GM21529 (cell line): ENCODE measurements at regions not wholly inside any gene's neighbourhood (a gene's known extent, or its start where the extent isn't known, plus 50 kb on each side); places are given as distances from the start of the nearest gene placed in this dataset.

ENCODE experiments used
- ATAC-seq: cut with Tn5 transposase; IDR thresholded peaks from one replicate; pipeline ENCODE4 v1.9.1; 2021; ENCODE audit not compliant: unreplicated experiment

DNA sequence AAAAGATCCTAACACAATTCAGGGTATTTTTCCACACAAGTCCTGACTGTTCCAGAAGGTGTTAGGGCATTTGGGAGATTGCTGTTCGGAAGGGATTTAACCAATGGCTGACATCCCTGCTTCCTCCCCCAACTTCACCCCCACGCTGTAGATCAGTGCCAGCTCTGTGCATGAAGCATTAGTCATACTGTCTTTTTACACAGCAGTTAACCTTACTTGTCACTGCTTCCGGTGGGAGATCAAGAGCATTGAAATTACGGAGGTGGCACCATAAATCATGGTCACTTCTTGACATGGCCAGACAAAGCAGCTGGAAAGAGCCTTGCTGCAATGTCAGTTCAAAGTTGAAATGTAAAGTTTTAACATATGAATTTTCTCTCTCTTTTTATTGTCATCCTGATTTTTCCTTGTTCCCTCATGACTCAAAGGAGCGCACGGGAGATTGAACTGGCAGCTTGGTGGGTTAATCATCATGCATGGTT lies 70.2 kb downstream of the HRH4 start:
- ATAC-seq = no peak

GRCh38 chr18:24534271-24534670 lies 73.8 kb downstream of the HRH4 start:
- ATAC-seq = no peak

DNA sequence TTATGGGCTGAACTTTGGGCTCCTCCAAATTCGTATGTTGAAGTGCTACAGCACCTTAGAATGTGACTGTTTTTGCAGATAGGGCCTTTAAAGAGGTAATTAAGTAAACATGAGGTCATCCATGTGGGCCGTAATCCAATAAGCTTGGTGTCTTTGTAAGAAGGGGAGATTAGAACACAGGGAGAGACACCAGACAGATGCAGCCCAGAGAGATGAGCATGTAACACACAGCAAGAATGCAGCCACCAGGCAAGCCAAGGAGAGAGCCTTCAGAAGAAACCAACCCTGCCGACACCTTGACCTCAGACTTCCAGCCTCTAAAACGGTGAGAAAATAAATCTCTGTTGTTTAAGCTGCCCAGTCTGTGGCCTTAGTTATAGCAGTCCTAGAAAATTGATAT lies 74.3 kb downstream of the HRH4 start:
- no peak for ATAC-seq

DNA sequence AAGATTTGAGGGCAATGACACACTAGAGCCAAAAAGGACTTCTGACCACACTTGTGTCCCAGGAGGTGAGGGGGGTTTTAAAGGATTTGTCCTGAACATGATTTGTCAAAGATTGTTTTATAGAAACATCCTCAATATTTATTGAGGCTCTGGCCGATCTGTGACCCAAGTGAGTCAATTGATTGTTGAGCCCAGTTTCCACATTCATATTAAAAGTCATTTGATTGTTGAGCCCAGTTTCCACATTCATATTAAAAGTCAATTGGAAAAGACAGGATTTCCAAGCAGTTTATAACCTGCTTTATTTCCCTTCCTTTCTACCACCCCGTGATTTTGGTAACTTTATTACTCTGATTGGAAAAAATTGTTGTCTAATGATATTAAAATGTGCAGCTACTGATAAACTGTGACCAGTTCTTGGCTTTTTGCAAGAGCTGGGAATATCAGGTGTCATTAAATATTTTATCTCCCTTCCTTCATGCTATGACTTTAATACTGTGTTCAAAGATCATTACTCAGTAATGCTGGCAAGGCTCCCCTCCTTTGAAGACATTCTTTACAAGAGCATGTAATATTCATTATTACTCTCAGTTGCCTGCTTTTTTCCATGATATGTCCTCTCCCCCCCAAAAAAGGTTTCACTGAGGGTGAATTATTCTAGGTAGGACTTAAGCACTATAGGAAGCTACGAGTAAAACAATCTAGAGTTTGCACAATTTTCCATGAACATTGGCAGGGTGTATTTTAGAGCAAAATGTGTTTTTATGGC lies 75.3 kb downstream of the HRH4 start:
- no peak for ATAC-seq

- ATAC-seq = no peak
Observed at GRCh38 chr18:24536326-24536725, 75.9 kb downstream of the HRH4 start.

DNA sequence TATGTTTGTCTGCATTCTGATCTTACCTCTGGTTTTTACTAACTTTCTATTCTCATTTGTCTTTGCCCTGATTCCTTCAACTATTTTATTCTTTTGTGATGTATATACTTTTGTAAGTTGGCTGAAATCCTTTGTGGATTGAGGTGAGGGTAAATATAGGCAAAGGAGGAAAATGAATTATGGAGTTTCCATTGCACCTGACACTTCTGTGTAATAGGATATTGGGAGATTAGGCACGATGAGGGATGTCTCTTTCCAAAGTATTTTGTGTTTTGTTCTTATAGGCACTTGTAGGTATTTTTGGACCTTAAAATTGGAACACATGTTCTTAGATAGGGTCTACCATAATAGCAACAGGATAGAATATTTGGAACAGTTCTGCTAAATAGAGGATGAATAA lies 76.4 kb downstream of the HRH4 start:
- no peak for ATAC-seq

DNA sequence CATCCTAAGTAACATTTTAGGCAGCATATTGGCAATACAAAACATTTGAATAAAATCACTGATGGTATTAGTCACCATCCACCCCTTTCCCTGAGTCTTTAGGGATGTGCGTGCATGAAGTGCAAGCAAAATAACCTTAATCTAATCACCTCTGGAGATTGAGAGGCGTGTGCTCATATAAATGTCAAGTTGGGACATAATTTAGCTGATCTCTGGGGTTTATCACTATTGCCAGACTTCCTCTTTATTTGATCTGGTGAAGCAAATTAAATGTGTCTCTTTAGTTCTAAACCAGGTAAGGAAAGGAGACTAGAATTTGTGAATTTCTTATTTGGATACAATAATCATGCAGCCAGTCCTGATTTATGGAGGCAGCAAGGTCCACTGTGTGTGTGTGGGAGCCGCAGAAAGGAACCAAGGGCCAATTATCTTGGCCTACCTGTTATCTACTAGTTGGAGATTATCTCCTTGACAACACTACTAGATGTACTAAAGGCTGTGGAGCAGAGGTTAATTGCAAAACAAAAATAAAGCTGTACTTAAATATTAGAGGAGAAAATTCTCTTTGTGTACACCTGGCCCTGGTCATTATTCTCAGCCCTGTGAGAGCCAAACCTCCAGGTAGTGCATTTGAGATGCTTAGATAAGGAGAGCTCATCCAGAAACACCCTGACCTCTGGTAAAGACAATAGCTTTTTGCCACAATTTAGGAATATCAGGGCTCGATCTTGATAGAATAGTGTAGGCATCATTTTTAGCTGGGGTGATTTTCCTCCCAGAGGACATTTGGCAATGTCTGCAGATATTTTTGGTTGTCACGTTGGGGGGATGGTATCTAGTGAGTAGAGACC lies 78.2 kb downstream of the HRH4 start:
- no peak for ATAC-seq

DNA sequence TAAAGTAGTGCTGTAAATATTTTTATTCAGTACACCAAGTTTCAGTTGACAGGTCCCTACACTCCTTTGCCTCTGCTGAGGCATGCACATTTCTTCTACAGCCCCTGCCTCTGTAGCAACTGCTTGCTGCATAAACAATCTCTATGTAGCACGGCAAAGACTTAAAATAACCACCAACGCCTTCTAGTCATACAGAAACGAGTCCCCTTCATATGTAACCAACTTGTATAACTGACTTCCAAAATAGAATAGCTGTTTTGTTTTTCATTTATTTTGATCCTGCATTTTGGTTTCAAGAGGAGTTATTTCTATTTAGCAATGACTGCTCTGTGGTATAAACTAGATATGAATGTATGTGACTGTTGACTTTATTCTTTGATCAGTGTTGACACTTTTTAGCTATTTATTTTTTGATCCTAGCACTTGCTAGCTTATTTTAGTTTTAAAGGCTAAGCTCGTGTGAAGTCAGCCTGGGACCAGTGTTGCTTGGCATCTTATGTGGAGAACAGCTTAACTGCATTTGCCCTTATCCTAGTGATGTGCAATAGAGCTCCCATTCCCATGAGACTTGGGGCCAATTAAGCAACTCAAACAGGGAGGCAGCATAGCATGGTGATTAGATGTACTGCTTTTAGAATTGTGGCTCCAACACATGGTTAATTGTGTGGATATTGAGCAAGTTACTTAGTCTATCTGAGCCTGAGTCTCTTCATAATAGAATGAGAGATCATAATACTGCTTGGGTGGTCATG lies 79.6 kb downstream of the HRH4 start:
- no peak for ATAC-seq

GRCh38 chr18:24540896-24541295 lies 80.5 kb downstream of the HRH4 start:
- no peak for ATAC-seq

DNA sequence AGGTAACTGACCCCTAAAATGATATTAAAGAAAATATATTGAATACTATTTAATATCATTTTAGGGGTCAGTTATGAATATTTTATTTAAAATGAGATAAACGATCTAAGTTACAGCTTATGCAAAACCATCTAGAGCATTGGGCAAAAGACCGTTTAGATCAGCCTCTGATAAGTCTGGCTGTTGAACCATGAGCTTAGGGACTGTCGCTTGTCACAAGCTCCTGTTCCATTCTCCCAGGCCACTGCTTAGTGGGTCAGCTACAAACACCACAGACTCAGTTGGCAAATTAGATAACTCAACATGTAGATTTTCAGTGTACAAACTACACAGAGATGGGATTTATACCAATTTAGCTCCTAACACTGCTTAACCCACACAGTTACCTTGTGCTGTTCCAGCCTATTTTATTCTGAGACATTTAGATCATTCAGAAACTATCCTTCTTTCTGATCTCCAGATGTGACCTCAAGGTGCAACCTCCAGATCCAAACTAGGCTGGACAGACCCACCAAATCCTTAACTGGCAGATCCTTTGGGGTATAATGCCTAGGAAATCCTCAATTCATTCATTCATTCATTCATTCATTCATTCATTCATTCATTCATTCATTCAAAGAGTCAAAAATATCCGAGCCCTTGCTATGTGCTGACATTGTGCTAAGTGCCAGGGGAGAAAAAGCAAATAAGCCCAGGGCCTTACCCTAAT lies 82.8 kb downstream of the HRH4 start:
- no peak for ATAC-seq

DNA sequence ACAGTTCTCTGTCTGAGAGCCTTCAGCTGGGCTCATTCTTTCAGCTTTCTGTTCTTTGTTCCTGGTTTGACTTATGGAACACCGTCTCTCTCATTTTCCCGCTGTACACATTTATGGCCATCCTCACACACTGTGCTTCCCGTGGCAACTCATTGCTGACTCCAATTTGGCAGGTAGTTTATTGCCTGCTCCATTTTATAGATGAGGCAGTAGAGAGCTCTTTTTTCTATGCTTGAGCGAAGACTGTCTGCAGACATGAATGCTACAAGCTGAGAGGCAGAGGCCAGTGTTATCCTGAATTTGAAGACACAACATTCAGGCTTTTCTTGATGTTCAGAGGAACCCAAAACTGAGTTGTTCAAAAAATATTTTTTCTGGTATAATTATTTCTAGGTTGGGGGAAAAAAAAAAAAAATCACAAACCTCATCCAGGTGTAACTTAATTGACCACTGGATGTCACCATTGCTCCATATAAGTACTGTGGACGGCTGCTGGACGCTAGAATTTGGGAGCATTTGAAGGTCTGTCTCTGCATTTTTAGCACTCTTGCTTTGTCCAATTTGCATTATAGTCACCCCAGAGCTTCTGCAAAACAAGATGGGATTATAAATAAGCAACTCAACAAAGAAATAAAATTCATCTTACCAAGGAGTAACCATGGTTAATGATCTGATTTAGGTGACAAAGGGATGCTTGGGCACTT lies 83.5 kb downstream of the HRH4 start:
- ATAC-seq = no peak

DNA sequence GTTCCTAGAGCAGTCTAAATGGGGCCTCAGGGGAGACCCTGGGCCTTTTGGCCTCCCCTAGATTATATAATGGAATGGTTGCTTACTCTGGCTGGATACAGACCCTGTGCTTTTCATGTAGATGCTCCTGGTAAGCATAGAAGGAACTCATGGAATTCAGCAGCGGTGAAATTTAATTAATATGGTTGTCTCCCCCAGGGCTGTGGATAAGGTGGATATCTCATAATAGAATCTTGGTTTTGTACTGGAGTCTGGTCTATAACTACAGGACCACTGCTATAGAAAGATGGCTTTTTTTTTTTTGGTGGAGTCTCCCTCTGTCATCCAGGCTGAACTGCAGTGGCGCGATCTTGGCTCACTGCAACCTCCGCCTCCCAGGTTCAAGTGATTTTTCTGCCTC lies 84.5 kb downstream of the HRH4 start:
- no peak for ATAC-seq

DNA sequence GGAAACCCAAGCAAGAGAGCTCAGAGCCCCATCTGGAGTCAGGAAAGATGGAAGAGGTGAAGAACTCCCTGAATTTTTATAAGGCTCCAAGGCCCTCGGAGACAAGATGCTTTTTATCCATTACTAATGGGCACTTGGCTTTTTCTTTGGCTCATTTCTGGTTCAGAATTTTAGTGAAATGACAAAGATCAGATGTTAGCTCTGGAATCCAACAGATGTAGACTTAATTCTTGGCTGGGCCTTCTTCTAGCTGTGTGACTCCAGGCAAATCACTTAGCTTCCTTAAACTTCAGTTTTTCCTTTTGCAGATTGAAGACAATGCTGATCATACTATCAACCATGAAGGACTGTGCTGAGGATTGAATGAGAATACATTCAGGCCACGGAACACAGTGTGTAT lies 85.2 kb downstream of the HRH4 start:
- ATAC-seq = no peak

DNA sequence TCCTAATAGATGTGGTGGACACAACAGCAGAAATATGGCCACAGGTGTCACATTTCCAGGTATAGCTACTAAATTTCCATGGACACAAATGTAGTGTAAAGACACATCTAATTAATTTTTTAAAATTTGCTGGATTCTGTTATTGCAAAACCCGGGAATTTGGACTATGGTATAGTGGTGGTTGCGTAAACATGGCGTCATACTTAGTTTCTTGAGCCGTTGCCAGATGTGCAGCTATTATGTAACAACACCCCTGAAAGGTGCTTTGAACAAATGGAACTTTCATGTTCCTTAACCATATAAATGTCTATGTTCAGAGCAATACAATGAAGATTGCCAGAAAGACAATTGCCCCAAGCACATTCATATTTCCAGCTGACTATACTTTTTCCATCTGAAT lies 85.9 kb downstream of the HRH4 start:
- no peak for ATAC-seq

DNA sequence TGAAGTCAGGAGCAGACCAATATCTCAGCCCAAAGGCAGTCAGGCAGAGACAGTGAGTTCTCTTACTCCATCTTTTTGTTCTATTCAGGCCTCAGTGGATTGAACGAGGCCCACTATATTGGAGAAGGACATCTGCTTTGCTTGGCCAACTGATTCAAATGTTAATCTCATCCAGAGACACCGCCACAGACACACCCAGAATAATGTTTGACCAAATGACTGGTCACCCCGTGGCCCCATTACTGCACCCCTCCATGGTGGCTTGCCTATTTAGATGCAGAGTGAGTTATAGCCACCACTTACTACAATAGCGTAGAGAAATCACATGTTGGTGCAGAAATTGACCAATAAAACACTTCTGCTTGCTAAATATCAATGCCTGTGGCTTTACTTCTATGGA lies 88.1 kb downstream of the HRH4 start:
- no peak for ATAC-seq

- no peak for ATAC-seq
Observed at GRCh38 chr18:24552218-24552617, 91.8 kb downstream of the HRH4 start.

DNA sequence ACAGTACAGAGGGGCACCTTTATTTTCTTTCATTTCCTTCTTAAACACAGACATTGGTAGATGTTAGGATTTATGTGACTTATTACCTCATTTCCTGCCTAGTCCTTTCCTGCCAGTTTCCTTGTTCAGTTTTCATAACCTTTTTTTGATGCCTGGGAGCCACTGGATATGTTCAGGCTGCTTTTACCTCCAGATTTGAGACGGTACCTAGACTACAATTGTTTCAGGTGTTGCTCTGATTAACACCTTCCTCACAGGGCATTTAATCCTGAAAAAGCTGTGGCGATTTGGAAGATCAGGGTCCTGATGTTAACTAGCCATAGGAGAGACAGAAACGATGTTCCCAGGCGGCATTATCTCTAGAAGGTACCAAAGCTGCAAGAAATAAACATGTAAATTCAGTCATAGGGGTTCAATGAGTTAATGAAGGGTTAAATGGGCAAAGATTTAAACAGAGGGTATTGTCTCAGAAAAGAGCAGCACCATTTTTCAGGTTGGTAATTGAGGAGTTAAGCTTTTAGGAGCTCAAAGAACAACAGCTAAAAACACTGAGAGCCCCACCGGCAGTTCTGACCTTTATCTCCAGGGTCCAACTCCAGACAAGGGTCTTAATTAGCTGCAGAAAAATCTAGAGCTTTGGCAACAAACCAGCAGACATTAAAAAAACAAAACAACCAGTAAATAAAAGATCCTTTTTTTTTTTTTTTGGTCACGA lies 93.3 kb downstream of the HRH4 start:
- no peak for ATAC-seq

- ATAC-seq = no peak
Observed at GRCh38 chr18:24558403-24558802, 98.0 kb downstream of the HRH4 start.

GRCh38 chr18:24559526-24559925 lies 99.1 kb downstream of the HRH4 start:
- no peak for ATAC-seq

GRCh38 chr18:24560511-24560981 lies 100.1 kb downstream of the HRH4 start:
- no peak for ATAC-seq
